ENCODE measurements at regions not wholly inside any gene's neighbourhood (a gene's known extent, or its start where the extent isn't known, plus 50 kb on each side); places are given as distances from the start of the nearest gene placed in this dataset.

GRCh38 chr2:103293742-103294077 is 531.9 kb downstream of the TMEM182 start:
- no peak overlapping the region for H3K27ac Mint-ChIP-seq
- H3K36me3 Mint-ChIP-seq (ENCODE audit: low read depth), result no peaks in the 10 kb centered on the region
- DNase-seq, result no peak
- Histone ChIP-seq H3K4me1 (ENCODE audit: insufficient read depth, low read length) (no peaks in the 10 kb centered on the region), H3K36me3 (ENCODE audit: insufficient read depth, low read length) (no peaks in the 10 kb centered on the region), H3K27ac (ENCODE audit: low read depth in 1 of 2, low read length in 2 of 2) (no peak overlapping the region), H3K4me3 (ENCODE audit: low read length) (no peak overlapping the region), H3K9me3 (ENCODE audit: control insufficient read depth in 1 of 2, insufficient read depth in 1 of 2, low read length in 2 of 2) (peaks cover 0 to 6% of the 10 kb centered on the region in 2 experiments), H3K27me3 (ENCODE audit: control insufficient read depth in 1 of 2, insufficient read depth in 2 of 2, low read length in 2 of 2) (no peaks in the 10 kb centered on the region)
- POLR2A ChIA-PET, result no interaction called here
- TF ChIP-seq, protein P1, sequence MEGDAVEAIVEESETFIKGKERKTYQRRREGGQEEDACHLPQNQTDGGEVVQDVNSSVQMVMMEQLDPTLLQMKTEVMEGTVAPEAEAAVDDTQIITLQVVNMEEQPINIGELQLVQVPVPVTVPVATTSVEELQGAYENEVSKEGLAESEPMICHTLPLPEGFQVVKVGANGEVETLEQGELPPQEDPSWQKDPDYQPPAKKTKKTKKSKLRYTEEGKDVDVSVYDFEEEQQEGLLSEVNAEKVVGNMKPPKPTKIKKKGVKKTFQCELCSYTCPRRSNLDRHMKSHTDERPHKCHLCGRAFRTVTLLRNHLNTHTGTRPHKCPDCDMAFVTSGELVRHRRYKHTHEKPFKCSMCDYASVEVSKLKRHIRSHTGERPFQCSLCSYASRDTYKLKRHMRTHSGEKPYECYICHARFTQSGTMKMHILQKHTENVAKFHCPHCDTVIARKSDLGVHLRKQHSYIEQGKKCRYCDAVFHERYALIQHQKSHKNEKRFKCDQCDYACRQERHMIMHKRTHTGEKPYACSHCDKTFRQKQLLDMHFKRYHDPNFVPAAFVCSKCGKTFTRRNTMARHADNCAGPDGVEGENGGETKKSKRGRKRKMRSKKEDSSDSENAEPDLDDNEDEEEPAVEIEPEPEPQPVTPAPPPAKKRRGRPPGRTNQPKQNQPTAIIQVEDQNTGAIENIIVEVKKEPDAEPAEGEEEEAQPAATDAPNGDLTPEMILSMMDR (IDR thresholded peaks at IDR 0.05), result no peak
- H3K4me1 Mint-ChIP-seq (ENCODE audit: low read depth), result no peaks in the 10 kb centered on the region
- H3K4me3 Mint-ChIP-seq, result no peak overlapping the region
- no peaks in the 10 kb centered on the region for H3K9me3 Mint-ChIP-seq
- peaks cover 5% of the 10 kb centered on the region for H3K27me3 Mint-ChIP-seq
- CTCF ChIA-PET, result no interaction called here
- intact Hi-C loops (cut with DNase I, micrococcal nuclease), result no loop called here
- ATAC-seq (ENCODE audit: poor library complexity), result no peak

- Mint-ChIP-seq H3K27me3 (peaks cover 5% of the 10 kb centered on the region), H3K36me3 (ENCODE audit: low read depth) (no peaks in the 10 kb centered on the region), H3K4me3 (no peak overlapping the region), H3K4me1 (ENCODE audit: low read depth) (no peaks in the 10 kb centered on the region), H3K9me3 (no peaks in the 10 kb centered on the region), H3K27ac (no peak overlapping the region)
- POLR2A ChIA-PET, result no interaction called here
- Histone ChIP-seq H3K4me1 (ENCODE audit: insufficient read depth, low read length) (no peaks in the 10 kb centered on the region), H3K27ac (ENCODE audit: low read depth in 1 of 2, low read length in 2 of 2) (no peak overlapping the region), H3K4me3 (ENCODE audit: low read length) (no peak overlapping the region), H3K36me3 (ENCODE audit: insufficient read depth, low read length) (no peaks in the 10 kb centered on the region), H3K27me3 (ENCODE audit: control insufficient read depth in 1 of 2, insufficient read depth in 2 of 2, low read length in 2 of 2) (no peaks in the 10 kb centered on the region), H3K9me3 (ENCODE audit: control insufficient read depth in 1 of 2, insufficient read depth in 1 of 2, low read length in 2 of 2) (peaks cover 0 to 6% of the 10 kb centered on the region in 2 experiments)
- intact Hi-C loops (cut with DNase I, micrococcal nuclease), result no loop called here
- TF ChIP-seq, protein P1 (IDR thresholded peaks at IDR 0.05), result no peak
- DNase-seq (no peak), ATAC-seq (ENCODE audit: poor library complexity) (no peak)
- CTCF ChIA-PET, result no interaction called here
These were observed 532.6 kb downstream of the TMEM182 start for GRCh38 chr2:103294420-103294819.

DNA sequence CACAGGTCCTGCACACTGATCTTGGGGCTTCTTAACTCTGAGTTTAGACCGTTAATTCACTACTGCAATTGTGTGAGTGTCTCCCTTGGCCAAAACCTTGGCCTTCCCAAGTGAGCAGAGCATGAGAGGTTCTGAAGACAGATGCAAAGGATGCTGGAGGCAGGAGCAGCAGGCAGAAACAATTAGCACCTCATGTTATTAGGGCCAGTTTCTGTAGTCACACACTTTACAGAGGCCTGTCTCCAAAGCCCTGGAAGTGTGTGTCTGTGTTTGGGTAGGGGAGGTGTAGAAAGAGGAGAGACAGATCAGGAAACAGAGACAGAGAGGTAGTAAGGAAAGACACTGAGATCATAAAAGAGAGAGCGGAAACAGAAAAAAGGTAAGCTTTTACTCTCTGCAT is 533.8 kb downstream of the TMEM182 start:
- Histone ChIP-seq H3K9me3 (ENCODE audit: control insufficient read depth in 1 of 2, insufficient read depth in 1 of 2, low read length in 2 of 2) (peaks cover 0 to 6% of the 10 kb centered on the region in 2 experiments), H3K4me3 (ENCODE audit: low read length) (no peak overlapping the region), H3K36me3 (ENCODE audit: insufficient read depth, low read length) (no peaks in the 10 kb centered on the region), H3K4me1 (ENCODE audit: insufficient read depth, low read length) (no peaks in the 10 kb centered on the region), H3K27me3 (ENCODE audit: control insufficient read depth in 1 of 2, insufficient read depth in 2 of 2, low read length in 2 of 2) (no peaks in the 10 kb centered on the region), H3K27ac (ENCODE audit: low read depth in 1 of 2, low read length in 2 of 2) (no peak overlapping the region)
- intact Hi-C loops (cut with DNase I, micrococcal nuclease), result no loop called here
- TF ChIP-seq, protein P1 (IDR thresholded peaks at IDR 0.05), result no peak
- DNase-seq (no peak), ATAC-seq (ENCODE audit: poor library complexity) (no peak)
- no peak overlapping the region for H3K4me3 Mint-ChIP-seq
- no peaks in the 10 kb centered on the region for H3K4me1 Mint-ChIP-seq (ENCODE audit: low read depth)
- POLR2A ChIA-PET, result no interaction called here
- no peaks in the 10 kb centered on the region for H3K36me3 Mint-ChIP-seq (ENCODE audit: low read depth)
- peaks cover 5% of the 10 kb centered on the region for H3K27me3 Mint-ChIP-seq
- no peak overlapping the region for H3K27ac Mint-ChIP-seq
- CTCF ChIA-PET, result no interaction called here
- H3K9me3 Mint-ChIP-seq, result no peaks in the 10 kb centered on the region

All from CD4-positive, alpha-beta T cell (primary cell).